Right renal cortex interstitium (tissue), 3 donors: ENCODE measurements at regions not wholly inside any gene's neighbourhood (a gene's known extent, or its start where the extent isn't known, plus 50 kb on each side); places are given as distances from the start of the nearest gene placed in this dataset.
A peak's percentile ranks its signal among the peaks of the same experiment; 100 is the strongest.
"Not testable (repeated sequence)": the region's sequence is repeated elsewhere in the genome, so short reads cannot be mapped to it uniquely, and the experiment has no call there.

Experiments
- DNase-seq, 3 donors: peaks; one replicate each; pipeline ENCODE4 v3.0.0-alpha.2; 2013; ENCODE audit warnings: low read depth in 3 of 3, low spot score in 2 of 3

GRCh38 chr11:112611771-112612170, 349.4 kb upstream of the NCAM1 start:
- DNase-seq, result no peak

- DNase-seq, result no peak
These were observed 348.9 kb upstream of the NCAM1 start for GRCh38 chr11:112612250-112612849.

DNA sequence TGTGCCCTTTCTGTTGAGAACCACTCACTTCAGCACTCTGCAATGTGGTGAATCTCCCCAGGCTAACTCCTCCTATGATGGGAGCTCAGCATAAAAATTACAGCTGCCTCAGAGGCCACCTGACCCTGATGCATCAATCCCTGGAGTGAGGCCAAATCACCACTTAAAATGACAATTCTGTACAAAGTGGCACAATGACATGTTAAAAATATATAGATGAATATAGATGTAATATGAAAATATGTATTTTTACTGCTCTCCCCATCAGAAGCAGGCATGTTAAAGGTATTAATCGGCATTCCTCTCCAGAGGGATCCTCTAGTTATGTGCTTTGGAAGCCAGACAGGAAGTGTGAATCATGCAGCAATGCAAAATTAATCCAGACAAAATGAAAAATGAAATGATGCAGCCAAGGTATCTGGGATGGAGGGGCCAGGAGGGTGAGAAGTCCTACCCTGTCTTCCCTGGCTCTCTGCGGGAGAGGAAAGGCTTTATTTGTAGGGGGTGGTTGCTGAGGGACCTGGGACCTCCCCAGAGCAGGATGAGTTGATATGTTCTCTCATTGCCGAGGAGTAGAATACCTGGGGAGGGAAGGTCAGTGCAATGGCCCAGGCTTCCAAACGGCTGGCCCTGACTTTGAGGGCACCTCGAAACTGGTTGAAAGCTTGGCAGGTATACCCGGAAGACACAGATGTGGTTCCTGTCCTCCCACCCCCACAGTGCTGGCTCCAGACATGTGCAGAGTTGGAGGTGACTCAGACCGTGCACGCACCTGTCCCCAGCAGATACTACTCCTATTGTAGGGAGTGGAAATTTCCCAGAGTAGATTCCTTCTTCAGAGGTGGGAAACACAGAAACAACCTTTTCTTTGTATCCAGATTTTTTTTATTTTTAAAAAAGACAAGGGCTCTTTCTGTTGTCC, 347.9 kb upstream of the NCAM1 start:
- no peak for DNase-seq

DNA sequence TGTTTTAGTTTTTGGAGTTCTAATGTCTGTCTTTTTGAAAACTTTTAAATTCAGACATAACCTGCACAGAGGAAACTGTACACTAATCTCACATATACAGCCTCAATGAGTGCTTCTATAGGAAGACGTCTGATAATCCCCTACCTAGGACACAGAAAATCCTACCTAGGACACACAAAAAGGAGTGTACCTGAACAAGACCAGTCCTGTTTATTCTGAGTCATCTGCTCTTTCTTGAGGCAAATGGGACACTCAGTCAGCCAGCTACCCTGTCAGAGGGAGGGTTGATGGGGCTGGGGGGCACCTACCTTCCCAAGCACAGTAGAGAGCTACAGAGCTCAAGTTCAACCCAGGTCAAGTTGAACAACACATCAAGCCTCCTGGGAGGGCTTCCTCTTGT, 346.6 kb upstream of the NCAM1 start:
- no peak for DNase-seq

DNA sequence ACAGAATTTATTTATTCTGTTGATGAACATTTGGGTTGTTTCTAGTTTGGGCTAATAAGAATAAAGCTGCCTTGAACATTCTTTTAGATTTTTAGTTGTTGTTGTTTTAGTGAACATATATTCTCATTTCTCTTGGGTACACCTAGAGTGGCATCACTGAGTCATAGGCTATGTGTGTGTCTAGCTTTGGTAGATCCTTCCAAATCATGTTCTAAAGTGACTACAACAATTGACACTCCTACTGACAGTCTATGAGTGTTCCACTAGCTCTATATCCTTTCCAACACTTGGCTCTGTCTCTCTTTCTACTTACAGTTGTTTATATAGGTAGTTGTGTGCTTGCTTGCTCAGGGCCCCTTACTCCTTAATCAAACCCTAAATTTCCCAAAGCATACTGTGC, 346.0 kb upstream of the NCAM1 start:
- DNase-seq, result no peak

DNA sequence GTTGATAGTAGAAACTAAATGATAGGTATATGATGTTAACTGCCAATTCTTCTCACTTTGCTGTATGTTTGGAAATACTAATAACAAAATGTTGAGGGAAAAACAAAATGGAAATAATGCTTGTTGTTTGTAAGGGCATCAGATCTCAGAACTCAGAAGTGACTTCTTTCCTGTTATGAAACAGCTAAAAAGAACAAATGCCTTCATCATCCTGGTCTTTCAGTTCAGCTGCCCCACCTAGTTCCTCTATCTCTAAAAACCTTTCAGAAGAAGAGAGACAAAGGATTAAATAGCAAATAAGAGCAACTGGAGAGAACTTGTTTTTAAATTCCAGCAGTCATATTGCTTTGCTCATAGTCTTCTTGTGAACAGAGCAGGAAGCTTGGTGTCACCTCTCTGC, 345.3 kb upstream of the NCAM1 start:
- no peak for DNase-seq

DNA sequence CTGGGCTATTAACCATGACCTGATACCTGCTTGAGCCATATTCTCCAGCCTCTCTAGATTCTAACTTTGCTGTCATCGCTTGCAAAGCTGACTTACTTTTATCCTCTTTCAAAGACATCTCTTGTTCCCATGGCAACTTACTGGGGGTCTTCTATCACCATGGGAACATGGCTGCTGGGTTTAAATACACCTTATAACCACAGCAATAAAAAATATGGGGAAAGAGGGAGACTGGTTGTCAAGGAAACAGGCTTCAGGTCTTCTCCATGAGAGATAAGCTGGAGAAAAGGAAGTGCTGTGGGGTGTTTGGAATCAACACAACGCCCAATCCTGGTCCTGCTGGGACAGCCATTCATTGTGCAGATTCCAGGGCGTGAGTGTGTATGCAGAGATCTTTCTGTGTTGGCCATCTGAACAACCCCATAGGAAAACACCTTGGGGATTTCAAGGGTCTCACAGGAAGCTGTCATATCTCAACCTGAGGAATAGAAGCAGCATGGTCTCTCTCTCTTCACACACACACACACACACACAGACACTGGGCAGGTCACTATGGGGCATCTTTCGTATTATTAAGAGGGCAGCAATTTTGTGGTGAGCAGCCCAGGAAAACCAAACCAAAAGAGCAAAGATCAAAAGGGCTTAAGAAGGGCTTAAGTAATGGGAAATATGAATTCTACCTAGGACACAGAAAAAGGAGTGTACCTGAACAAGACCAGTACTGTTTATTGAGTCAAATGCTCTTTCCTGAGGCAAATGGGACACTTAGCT, 344.7 kb upstream of the NCAM1 start:
- DNase-seq, result no peak

GRCh38 chr11:112617098-112617425, 344.2 kb upstream of the NCAM1 start:
- DNase-seq, result no peak

DNA sequence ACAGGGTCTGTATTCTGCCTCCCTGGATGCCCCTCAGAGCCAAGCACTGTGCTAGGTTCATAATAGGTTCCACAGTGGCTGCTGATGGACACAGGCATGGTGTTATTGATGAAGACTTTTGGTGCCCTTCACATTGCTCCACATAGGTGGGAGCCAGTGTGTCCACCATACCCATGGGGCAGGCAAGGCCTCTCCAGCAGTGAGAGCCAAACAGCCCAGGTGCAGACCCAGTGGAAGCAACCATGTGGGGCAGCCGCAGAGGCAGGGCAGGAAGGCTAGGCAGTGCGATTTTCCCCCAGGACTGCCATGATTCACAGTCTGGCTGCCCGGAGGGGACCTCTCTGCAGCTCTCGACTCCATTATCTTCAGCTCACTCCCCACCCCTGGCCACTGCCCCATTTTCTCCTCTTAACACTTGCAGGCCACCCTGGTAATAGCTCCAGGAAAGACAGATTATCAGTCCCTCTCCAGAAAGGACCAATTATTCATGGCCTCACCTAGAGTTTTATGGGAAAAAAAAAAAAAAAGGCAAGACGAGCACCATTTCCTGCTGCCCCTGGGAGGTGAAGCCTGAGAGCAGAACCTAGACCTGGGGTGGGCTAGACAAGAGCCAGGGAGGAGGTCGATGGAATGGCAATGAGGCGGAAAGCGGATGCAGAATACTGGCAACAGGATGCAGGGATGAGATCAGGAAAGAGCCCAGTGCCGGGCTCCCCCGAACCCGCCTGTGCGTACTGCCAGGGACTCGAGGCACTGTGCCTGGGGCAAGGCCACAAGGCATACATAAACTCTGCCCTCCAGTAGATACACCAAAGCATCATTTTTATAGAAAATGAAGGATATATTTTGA, 343.0 kb upstream of the NCAM1 start:
- DNase-seq, result no peak

GRCh38 chr11:112619106-112619505, 342.1 kb upstream of the NCAM1 start:
- no peak for DNase-seq

DNA sequence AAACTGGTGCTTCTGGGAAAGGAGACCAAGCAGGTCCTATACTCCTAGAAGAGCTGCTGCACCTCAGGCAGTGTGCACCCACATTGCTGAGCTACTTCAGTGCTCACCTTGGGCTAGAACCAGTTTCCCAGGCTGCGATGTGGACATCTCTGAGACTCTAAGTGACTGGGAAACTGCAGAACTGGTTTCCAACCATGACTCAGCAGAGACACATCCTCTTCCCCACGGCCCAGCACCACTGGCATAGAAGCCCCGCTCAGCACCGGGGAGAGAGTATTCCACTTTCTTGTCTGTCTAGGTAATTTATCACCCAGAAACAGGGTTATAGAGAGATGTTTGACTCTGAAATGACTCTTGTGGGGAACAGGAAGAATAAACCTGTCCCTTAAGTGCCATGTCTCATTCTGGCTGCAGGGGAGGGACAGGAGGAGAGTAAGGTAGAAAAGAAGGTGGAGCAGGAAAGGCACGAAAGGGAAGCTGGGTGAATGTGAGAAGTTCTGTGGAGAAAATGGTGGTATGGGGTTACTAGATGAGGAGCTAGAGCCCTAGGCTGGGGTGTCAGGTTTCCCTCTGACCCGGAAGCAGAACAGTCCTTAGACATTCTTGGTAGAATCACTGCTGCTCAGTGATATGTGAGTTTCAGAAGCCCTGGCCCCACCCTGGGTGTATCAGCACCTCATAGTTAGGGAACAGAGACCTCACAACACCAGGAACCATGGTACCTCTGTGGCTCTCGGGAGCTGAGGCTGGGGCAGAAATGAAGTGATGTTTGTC, 340.4 kb upstream of the NCAM1 start:
- no peak for DNase-seq

DNA sequence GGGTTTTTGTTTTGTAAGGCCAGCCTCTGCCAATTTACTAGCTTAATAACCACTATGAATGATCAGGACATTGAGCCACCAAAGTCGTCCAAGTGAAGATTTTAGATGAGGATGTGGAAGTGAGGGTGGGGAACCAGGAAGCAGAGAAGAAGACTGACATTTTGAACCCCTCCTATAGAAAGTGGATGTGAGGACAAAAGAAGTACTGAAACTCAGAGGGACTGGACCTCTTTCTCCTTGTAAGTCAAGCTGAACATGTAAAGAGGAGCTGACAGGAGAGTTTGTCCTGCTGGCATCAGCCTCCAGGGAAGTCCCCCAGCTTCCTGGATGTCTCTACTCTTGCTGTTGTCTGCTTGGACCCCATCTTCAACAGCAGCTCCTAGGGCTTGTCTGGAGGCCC, 338.2 kb upstream of the NCAM1 start:
- DNase-seq, result no peak

DNA sequence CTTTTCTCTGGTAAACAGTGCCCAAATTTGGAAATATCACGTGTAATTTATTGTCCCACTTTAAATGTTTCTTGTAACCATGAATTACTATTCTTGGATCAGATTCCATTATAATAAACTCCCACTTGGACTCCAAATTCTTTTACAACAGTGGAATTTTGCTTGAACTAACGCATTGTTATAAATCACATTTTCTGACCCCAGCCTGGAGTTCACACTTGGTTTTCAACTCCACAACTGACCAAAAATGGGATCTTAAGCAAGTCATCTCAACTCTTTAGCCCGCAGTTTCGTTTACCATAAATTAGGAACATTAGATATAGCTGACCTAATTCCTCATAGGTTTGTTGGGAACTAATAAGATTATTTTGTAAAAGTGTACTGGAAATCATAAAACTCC, 336.8 kb upstream of the NCAM1 start:
- peak; percentile 52 to 76 (median 68) for DNase-seq

- DNase-seq, result not testable (repeated sequence)
These were observed 336.2 kb upstream of the NCAM1 start for GRCh38 chr11:112624971-112625370.

DNA sequence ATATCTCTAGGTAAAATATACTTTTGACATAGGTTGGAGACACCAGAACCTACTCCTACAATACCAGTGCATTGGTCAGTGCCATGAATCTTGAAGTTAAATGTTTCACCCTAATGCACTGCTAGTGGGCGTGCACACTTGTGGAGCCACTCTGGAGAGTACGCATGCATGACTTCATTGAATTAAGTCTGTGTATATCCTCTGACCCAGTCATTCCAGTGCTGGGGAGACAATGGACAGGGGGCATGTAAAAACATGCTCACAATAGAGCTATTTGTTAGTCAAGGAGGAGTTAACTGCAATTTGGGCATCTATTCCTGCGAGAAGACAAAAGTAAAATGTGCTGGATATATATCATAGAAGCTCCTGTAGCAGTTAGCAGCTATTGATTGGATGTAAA, 335.4 kb upstream of the NCAM1 start:
- no peak for DNase-seq

GRCh38 chr11:112626731-112627130, 334.5 kb upstream of the NCAM1 start:
- DNase-seq, result no peak

GRCh38 chr11:112627588-112628045, 333.6 kb upstream of the NCAM1 start:
- DNase-seq, result no peak

DNA sequence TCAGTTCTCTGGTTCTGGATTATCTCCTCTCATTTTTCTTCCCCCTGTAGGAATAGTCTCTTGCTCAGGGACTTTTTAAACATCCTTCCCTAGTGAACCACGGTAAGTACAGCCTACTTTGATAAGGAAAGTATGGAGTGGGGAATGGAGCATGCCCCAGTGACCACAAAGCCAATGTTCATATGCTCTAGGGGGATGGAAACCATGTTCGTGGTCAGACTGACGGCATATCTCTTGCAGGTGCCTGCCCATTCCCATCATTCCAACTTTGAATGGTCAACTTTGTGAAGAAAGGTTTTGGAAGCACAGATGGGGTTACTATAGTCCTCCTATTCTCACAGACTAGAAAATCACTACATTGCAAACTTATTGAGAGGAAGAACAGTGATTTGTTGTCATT, 332.5 kb upstream of the NCAM1 start:
- DNase-seq, result no peak

GRCh38 chr11:112630496-112630895, 330.7 kb upstream of the NCAM1 start:
- DNase-seq, result no peak

GRCh38 chr11:112631333-112631732, 329.9 kb upstream of the NCAM1 start:
- DNase-seq, result no peak
